Left cardiac atrium (tissue), 4 donors: ENCODE measurements at regions not wholly inside any gene's neighbourhood (a gene's known extent, or its start where the extent isn't known, plus 50 kb on each side); places are given as distances from the start of the nearest gene placed in this dataset.

Experiments
- ATAC-seq, 2 donors: fragments of 200-7000 bp; cut with Tn5 transposase; one replicate each; pipeline ENCODE4 v1.9.1; 2020; ENCODE audit warnings: mild to moderate bottlenecking in 2 of 2, moderate library complexity in 2 of 2
- DNase-seq: peaks from one replicate; pipeline ENCODE4 v3.0.0-alpha.2; 2020
- intact Hi-C, 2 donors: fragments of 100-400 bp; cut with DNase I; formaldehyde crosslinking; loops; one replicate each; pipeline versions ENCODE4 v1.14.1 to v1.15.1; 2022 to 2023
- donor health status: DM: no; HTN: yes; CAD: no.
- donor health status: DM: no; HTN: yes; CAD: no; lungs with severe emphysema.
- donor health status: DM: yes; HTN: yes; CAD: no.
- donor health status: Dilated cardiomyopathy.

GRCh38 chr1:8267307-8267706, 50.6 kb upstream of the SLC45A1 start:
- ATAC-seq (no peak), DNase-seq (no peak)
- intact Hi-C loops: no loop called here

GRCh38 chr1:8266436-8267165, 51.3 kb upstream of the SLC45A1 start:
- intact Hi-C loops: no loop called here
- no peak for ATAC-seq
- no peak for DNase-seq

GRCh38 chr1:8263791-8264190, 54.1 kb upstream of the SLC45A1 start:
- DNase-seq (no peak), ATAC-seq (no peak)
- intact Hi-C loops: no loop called here

GRCh38 chr1:8261398-8261762, 56.5 kb upstream of the SLC45A1 start:
- ATAC-seq (no peak), DNase-seq (no peak)
- intact Hi-C loops: no loop called here

- intact Hi-C loops: no loop called here
- peak; percentile 8 to 72 for ATAC-seq
- DNase-seq: peak; percentile 42
Measured at GRCh38 chr1:8259498-8260290, 58.2 kb upstream of the SLC45A1 start.

DNA sequence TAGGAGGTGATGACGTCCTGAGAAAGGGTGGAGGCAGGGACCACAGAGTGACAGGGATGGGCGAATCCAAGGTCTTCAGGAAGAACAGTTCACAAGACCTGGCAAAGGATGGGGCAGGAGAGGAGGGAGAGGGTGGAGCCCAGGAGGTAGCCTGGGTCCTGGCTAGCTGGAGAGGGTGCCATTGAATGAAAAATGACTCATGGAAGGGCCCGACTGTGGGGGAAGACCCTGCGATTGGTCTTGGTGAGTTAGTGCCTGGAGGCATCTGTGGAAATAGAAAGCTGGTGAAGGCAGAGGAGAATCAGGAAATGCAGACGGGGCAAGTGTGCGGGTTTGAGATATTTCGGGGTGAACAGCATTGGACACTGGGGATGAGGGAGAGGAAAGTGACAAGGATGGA, 60.3 kb upstream of the SLC45A1 start:
- DNase-seq (no peak), ATAC-seq (no peak)
- intact Hi-C loops: no loop called here

DNA sequence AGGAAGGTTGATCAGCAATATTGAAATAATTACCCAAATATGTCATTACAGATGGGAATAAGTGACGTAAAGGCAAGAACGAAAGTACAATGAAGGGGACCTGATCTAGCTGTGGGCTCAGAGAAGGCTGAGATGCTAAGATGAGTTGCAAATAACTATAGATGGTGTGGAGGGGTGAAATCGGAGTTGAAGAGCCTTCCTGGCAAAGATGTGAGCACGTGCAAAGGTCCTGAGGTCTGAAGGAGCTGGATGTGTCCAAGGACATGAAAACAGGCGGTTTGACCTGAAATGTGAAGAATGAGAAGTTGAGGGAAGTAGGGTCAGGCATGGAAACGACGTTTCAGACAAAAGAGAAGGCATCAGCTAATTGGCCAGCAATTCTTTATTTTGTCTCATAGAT, 61.6 kb upstream of the SLC45A1 start:
- intact Hi-C loops: no loop called here
- no peak for ATAC-seq
- no peak for DNase-seq

GRCh38 chr1:8255712-8256111, 62.2 kb upstream of the SLC45A1 start:
- intact Hi-C loops: no loop called here
- DNase-seq (no peak), ATAC-seq (no peak)

GRCh38 chr1:8252266-8252951, 65.5 kb upstream of the SLC45A1 start:
- DNase-seq (no peak), ATAC-seq (no peak)
- intact Hi-C loops: no loop called here

DNA sequence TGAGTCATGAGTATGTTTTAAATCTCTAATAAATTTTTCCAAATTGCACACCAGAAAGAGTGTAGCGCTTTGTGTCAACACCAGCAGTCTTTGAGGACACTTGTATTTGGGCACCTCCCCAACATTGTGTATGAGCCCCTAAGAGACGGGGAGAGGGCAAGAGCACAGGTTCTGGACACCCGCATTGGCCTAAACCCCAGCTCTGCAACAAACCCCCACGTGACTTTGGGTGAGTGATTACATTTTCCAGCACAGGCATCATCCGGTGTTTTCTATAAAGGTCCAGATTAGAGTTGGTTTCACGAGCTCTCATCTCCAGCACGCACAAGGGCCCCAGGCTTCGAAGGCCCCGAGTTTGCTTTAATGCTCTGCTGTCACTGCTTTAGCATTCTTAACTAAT, 66.3 kb upstream of the SLC45A1 start:
- ATAC-seq (no peak), DNase-seq (no peak)
- intact Hi-C loops: no loop called here

GRCh38 chr1:8249838-8250237, 68.1 kb upstream of the SLC45A1 start:
- intact Hi-C loops: no loop called here
- no peak for ATAC-seq

GRCh38 chr1:8247811-8248436, 70.0 kb upstream of the SLC45A1 start:
- ATAC-seq (no peak), DNase-seq (no peak)
- intact Hi-C loops: no loop called here

More at GRCh38 chr1:8249838-8250237, 68.1 kb upstream of the SLC45A1 start:
- DNase-seq: no peak

GRCh38 chr1:8244304-8244703, 73.6 kb upstream of the SLC45A1 start:
- ATAC-seq (no peak), DNase-seq (no peak)
- intact Hi-C loops: no loop called here

GRCh38 chr1:8242498-8242897, 75.4 kb upstream of the SLC45A1 start:
- no peak for ATAC-seq
- intact Hi-C loops: no loop called here
- no peak for DNase-seq

DNA sequence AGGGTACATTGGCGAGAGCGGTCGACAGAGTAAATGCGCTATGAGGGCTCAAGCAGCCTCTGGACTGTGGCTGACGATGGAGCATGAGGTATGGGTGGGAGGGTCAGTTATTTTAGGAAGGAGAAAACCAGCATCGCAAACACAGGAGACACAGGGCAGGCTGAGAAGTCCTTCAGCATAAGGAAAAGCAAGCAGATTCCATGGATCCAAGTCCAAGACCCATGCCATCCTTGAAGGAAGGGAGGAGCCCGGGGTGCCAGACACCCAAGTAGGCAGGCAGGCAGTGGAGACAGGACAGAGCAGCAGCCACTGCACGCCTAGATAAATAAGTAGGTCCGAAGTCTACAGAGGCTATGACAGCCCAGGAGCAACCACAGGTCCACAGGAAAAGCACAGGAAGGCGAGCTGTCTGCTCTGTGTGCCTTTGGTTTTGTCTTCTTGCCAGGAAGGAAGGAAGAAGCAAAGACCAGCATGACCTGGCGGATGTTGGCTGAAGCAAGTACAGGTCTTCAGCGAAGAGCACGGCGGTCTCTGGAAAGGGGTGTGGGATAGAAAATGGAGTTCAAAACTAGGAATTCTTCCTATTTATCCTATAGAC, 76.4 kb upstream of the SLC45A1 start:
- intact Hi-C loops: no loop called here
- ATAC-seq (no peak), DNase-seq (no peak)

DNA sequence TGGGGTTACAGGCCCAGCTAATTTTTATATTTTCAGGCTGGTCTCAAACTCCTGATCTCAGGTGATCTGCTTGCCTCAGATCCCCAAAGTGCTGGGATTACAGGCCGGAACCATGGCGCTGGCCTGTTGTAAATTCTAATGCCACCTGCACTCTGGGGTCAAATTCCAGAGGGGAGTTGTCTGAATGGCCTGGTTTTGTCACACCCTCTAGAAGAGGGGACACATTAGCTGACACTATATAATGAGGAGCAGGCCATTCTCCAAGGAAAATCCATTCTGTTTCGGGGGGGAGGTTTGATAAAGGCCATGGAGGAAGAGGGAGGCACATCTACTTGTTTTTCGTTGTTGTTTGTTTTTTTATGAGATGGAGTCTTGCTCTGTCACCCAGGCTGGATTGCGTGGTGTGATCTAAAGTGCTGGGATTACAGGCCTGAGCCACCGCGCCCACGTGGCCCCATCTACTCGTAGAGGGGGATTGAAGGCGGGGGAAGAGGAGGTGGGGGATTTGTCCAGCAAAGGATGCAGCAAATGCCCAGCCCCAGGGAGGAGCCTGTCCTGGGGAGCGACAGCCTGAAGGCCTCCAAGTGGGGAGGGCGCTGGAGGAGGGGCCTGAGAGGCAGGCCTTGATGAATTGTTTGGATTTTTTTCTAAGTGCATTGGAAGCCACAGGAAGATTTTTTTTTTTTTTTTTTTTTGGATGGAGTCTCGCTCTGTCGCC, 78.4 kb upstream of the SLC45A1 start:
- ATAC-seq: peak; percentile 24 to 72
- DNase-seq: peak; percentile 36
- intact Hi-C loops: loop anchor here in 1 of 2 donors (10.0 kb wide), 1 partner anchor 205 kb away; no protein-coding TSS in a partner anchor

GRCh38 chr1:8239039-8239305, 78.9 kb upstream of the SLC45A1 start:
- DNase-seq (no peak), ATAC-seq (peak; percentile 72 to 85)
- intact Hi-C loops: loop anchor here in 1 of 2 donors (10.0 kb wide), 1 partner anchor 204 kb away; no protein-coding TSS in a partner anchor

DNA sequence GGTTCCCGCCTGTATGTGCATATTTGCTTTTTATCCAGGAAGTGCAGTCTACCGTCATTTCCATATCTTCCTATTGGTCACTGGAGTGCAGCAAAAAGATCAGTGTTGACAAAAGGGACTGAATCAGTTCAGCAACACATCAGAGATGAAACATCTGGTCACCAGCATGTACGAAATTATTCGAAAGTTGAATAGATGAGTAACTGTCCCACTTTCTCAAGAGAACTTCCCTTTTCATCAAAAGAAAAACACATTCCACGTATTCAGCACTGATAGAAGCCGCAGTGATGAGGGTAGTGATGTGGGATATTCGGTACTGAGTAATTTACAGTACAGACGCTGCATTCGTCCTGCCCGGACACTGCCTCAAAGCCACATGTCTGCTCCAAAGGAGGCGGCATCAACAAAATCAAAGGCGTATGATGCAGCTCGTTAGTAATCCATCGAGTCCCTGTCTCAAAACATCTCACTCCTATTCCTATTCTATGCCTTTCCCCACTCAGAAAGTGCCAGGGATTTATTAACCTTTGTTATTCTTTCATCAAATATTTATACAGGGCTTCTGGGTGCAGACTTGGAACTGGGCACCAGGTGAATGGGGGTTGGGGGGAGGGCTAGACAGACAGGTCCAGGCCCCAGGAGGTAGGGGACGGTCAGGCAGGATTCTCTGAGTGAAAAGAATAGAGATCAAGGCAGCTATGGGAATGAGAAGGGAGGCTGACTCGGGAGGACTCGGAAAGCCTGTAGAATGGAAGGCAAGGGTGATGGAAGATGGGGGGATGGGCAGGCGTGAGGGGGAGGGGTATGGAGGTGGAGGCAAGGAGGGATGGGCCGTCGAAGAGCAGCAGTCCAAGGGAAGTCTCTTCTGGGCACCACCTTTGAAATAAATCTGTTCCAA, 79.5 kb upstream of the SLC45A1 start:
- intact Hi-C loops: loop anchor here in 1 of 2 donors (10.0 kb wide), 1 partner anchor 204 kb away; no protein-coding TSS in a partner anchor
- peak; percentile 36 to 90 for ATAC-seq
- no peak for DNase-seq
